ENCODE measurements at regions not wholly inside any gene's neighbourhood (a gene's known extent, or its start where the extent isn't known, plus 50 kb on each side); places are given as distances from the start of the nearest gene placed in this dataset.

GRCh38 chr20:48411919-48412522 lies 415.8 kb downstream of the PREX1 start (continued):
- TF ChIP-seq FOXP4 (CRISPR knock-in tag; IDR thresholded peaks at IDR 0.05) (no peak), ZNF263 (CRISPR knock-in tag; IDR thresholded peaks at IDR 0.05; ENCODE audit: low read depth) (no peak), MXD4 (CRISPR knock-in tag; IDR thresholded peaks at IDR 0.05; ENCODE audit: borderline replicate concordance) (no peak), FOXK1 (CRISPR knock-in tag; IDR thresholded peaks at IDR 0.05) (no peak), ZBTB43 (CRISPR knock-in tag; IDR thresholded peaks at IDR 0.05) (no peak), TCF7 (CRISPR knock-in tag; IDR thresholded peaks at IDR 0.05; ENCODE audit: low read depth) (no peak)

GRCh38 chr20:48411245-48411644 lies 416.6 kb downstream of the PREX1 start:
- TF ChIP-seq NR2C2 (CRISPR knock-in tag; IDR thresholded peaks at IDR 0.05) (no peak), CREB1 (CRISPR knock-in tag; IDR thresholded peaks at IDR 0.05) (no peak), ZNF121 (CRISPR knock-in tag; IDR thresholded peaks at IDR 0.05) (no peak)
- Mint-ChIP-seq H3K4me1 (peaks cover 19% of the 10 kb centered on the region), H3K27me3 (ENCODE audit: low read depth) (peaks cover 3% of the 10 kb centered on the region; the same call in 1 of the 2 replicates), H3K4me3 (no peak overlapping the region), H3K9me3 (peaks cover 5% of the 10 kb centered on the region; the same call in 1 of the 2 replicates), H3K36me3 (no peaks in the 10 kb centered on the region), H3K27ac (no peak overlapping the region)
- ATAC-seq, result no peak
- ChIA-PET CTCF (interaction anchor here (1.4 kb wide), 1 partner anchor 209 kb away, joined by 7 read pairs; no protein-coding TSS in a partner anchor), POLR2A (no interaction called here)
- DNase-seq (ENCODE audit: low spot score), result no peak

GRCh38 chr20:48409055-48409615 lies 418.7 kb downstream of the PREX1 start:
- H3K36me3 Mint-ChIP-seq, result no peaks in the 10 kb centered on the region
- POLR2A ChIA-PET, result no interaction called here
- H3K4me3 Mint-ChIP-seq, result no peak overlapping the region
- TF ChIP-seq ETV6 (CRISPR knock-in tag; IDR thresholded peaks at IDR 0.05) (no peak), ZNF263 (CRISPR knock-in tag; IDR thresholded peaks at IDR 0.05; ENCODE audit: low read depth) (no peak), USF1 (CRISPR knock-in tag; IDR thresholded peaks at IDR 0.05) (no peak), GTF2I (CRISPR knock-in tag; conservative IDR thresholded peaks at IDR 0.05) (no peak), TCF7 (CRISPR knock-in tag; IDR thresholded peaks at IDR 0.05; ENCODE audit: low read depth) (no peak), TP53 (CRISPR knock-in tag; IDR thresholded peaks at IDR 0.05) (no peak), ELF4 (CRISPR knock-in tag; IDR thresholded peaks at IDR 0.05; ENCODE audit: low read depth) (no peak), PRDM15 (CRISPR knock-in tag; IDR thresholded peaks at IDR 0.05) (no peak), FOXP4 (CRISPR knock-in tag; IDR thresholded peaks at IDR 0.05) (no peak), CTCF (IDR thresholded peaks at IDR 0.05) (no peak)
- CTCF ChIA-PET, result no interaction called here
- H3K27ac Mint-ChIP-seq, result no peak overlapping the region
- peaks cover 3% of the 10 kb centered on the region; the same call in 1 of the 2 replicates for H3K27me3 Mint-ChIP-seq (ENCODE audit: low read depth)
- ATAC-seq, result no peak
- H3K9me3 Mint-ChIP-seq, result peaks cover 5% of the 10 kb centered on the region; the same call in 1 of the 2 replicates
- no peak for DNase-seq (ENCODE audit: low spot score)
- H3K4me1 Mint-ChIP-seq, result peaks cover 22% of the 10 kb centered on the region
